Keratinocyte (primary cell): ENCODE measurements at regions not wholly inside any gene's neighbourhood (a gene's known extent, or its start where the extent isn't known, plus 50 kb on each side); places are given as distances from the start of the nearest gene placed in this dataset.

ENCODE experiments used
- EZH2 ChIP-seq: IDR thresholded peaks from one replicate; pipeline ENCODE4 v1.6.1; 2012; ENCODE audit warnings: inconsistent platforms, mild to moderate bottlenecking, low read length, moderate library complexity
- TF ChIP-seq, protein P1 (sequence below), 3 experiments: IDR thresholded peaks in 1 of 3; conservative IDR thresholded peaks in 1 of 3; optimal IDR thresholded peaks in 1 of 3; 2 replicates in 2 of 3; 3 replicates in 1 of 3; pipeline versions ENCODE3 to v1.5.1; 2011; ENCODE audit warnings: low read length in 3 of 3, mild to moderate bottlenecking in 3 of 3, moderate library complexity in 2 of 3, control low read depth in 1 of 3, inconsistent platforms in 1 of 3; ENCODE audit not compliant: insufficient read depth in 2 of 3; ENCODE audit errors: extremely low read depth in 1 of 3

- TF ChIP-seq, protein P1, sequence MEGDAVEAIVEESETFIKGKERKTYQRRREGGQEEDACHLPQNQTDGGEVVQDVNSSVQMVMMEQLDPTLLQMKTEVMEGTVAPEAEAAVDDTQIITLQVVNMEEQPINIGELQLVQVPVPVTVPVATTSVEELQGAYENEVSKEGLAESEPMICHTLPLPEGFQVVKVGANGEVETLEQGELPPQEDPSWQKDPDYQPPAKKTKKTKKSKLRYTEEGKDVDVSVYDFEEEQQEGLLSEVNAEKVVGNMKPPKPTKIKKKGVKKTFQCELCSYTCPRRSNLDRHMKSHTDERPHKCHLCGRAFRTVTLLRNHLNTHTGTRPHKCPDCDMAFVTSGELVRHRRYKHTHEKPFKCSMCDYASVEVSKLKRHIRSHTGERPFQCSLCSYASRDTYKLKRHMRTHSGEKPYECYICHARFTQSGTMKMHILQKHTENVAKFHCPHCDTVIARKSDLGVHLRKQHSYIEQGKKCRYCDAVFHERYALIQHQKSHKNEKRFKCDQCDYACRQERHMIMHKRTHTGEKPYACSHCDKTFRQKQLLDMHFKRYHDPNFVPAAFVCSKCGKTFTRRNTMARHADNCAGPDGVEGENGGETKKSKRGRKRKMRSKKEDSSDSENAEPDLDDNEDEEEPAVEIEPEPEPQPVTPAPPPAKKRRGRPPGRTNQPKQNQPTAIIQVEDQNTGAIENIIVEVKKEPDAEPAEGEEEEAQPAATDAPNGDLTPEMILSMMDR (optimal IDR thresholded peaks at IDR 0.05 in 1 of 3, IDR thresholded peaks at IDR 0.05 in 1 of 3, conservative IDR thresholded peaks at IDR 0.05 in 1 of 3; ENCODE audit: extremely low read depth in 1 of 3, insufficient read depth in 2 of 3, low read length in 3 of 3) = no peak
- TF ChIP-seq EZH2 = no peak
Observed at GRCh38 chr11:70811915-70812314, 413.6 kb downstream of the CTTN start.
